H9 (cell line): ENCODE measurements at regions not wholly inside any gene's neighbourhood (a gene's known extent, or its start where the extent isn't known, plus 50 kb on each side); places are given as distances from the start of the nearest gene placed in this dataset.

ENCODE experiments used
- DNase-seq: peaks from one replicate; pipeline ENCODE4 v3.0.0-alpha.2; 2017
- H2AFZ ChIP-seq: one replicate; pipeline ENCODE4 v1.6.1; 2013; ENCODE audit warnings: mild to moderate bottlenecking, low read length, control low read depth, moderate library complexity
- H2AK5ac ChIP-seq: 2 replicates; pipeline ENCODE4 v1.6.1; 2013; ENCODE audit warnings: low read length, control low read depth, mixed read lengths; ENCODE audit not compliant: insufficient read length
- H2BK120ac ChIP-seq: one replicate; pipeline ENCODE4 v1.6.1; 2013; ENCODE audit warnings: low read depth, mild to moderate bottlenecking, low read length, control low read depth, inconsistent platforms; ENCODE audit not compliant: poor library complexity, severe bottlenecking
- H2BK12ac ChIP-seq: 2 replicates; pipeline ENCODE4 v1.6.1; 2013; ENCODE audit warnings: low read length, control low read depth, mixed read lengths, low read depth; ENCODE audit not compliant: insufficient read length
- H2BK15ac ChIP-seq: 2 replicates; pipeline ENCODE4 v1.6.1; 2013; ENCODE audit warnings: low read depth, low read length, control low read depth
- H2BK20ac ChIP-seq: one replicate; pipeline ENCODE4 v1.6.1; 2013; ENCODE audit warnings: low read depth, mild to moderate bottlenecking, low read length, control low read depth, inconsistent platforms; ENCODE audit not compliant: poor library complexity, severe bottlenecking
- H2BK5ac ChIP-seq: 2 replicates; pipeline ENCODE4 v1.6.1; 2013; ENCODE audit warnings: low read length, control low read depth, mixed read lengths; ENCODE audit not compliant: insufficient read length
- H3K14ac ChIP-seq: 2 replicates; pipeline ENCODE4 v1.6.1; 2013; ENCODE audit warnings: low read length, control low read depth; ENCODE audit not compliant: insufficient read depth
- H3K18ac ChIP-seq: 2 replicates; pipeline ENCODE4 v1.6.1; 2013; ENCODE audit warnings: low read depth, mild to moderate bottlenecking, mixed read lengths, low read length, control low read depth; ENCODE audit not compliant: insufficient read length
- H3K23ac ChIP-seq: 2 replicates; pipeline ENCODE4 v1.6.1; 2013; ENCODE audit warnings: low read length, control low read depth, mixed read lengths, low read depth; ENCODE audit not compliant: insufficient read length
- H3K23me2 ChIP-seq: 2 replicates; pipeline ENCODE4 v1.6.1; 2013; ENCODE audit warnings: low read depth, mild to moderate bottlenecking, mixed read lengths, low read length, control low read depth; ENCODE audit not compliant: insufficient read length, poor library complexity, severe bottlenecking
- H3K27ac ChIP-seq: 2 replicates; pipeline ENCODE4 v1.5.1; 2013; ENCODE audit warnings: low read length, control low read depth, mixed read lengths, low read depth; ENCODE audit not compliant: insufficient read length
- H3K27me3 ChIP-seq: 2 replicates; pipeline ENCODE4 v1.6.1; 2013; ENCODE audit warnings: low read length, control low read depth, inconsistent platforms; ENCODE audit not compliant: insufficient read depth
- H3K4ac ChIP-seq: 2 replicates; pipeline ENCODE4 v1.6.1; 2013; ENCODE audit warnings: low read depth, mild to moderate bottlenecking, control low read depth, inconsistent platforms, low read length, moderate library complexity
- H3K4me1 ChIP-seq: 2 replicates; pipeline ENCODE4 v1.6.1; 2013; ENCODE audit warnings: low read length, control low read depth, inconsistent platforms; ENCODE audit not compliant: insufficient read depth
- H3K4me2 ChIP-seq: 2 replicates; pipeline ENCODE4 v1.6.1; 2013; ENCODE audit warnings: low read length, control low read depth, mixed read lengths; ENCODE audit not compliant: insufficient read length, insufficient read depth
- H3K56ac ChIP-seq: 2 replicates; pipeline ENCODE4 v1.6.1; 2013; ENCODE audit warnings: low read depth, mild to moderate bottlenecking, mixed read lengths, low read length, control low read depth; ENCODE audit not compliant: insufficient read length
- H3K79me1 ChIP-seq: 2 replicates; pipeline ENCODE4 v1.6.1; 2013; ENCODE audit warnings: low read depth, mild to moderate bottlenecking, moderate library complexity, low read length, control low read depth, inconsistent platforms; ENCODE audit not compliant: insufficient read depth, poor library complexity, severe bottlenecking
- H3K79me2 ChIP-seq: 2 replicates; pipeline ENCODE4 v1.6.1; 2013; ENCODE audit warnings: low read length, control low read depth, inconsistent platforms; ENCODE audit not compliant: insufficient read depth
- H3K9ac ChIP-seq: 2 replicates; pipeline ENCODE4 v1.6.1; 2013; ENCODE audit warnings: low read length, control low read depth, mixed read lengths; ENCODE audit not compliant: insufficient read length; ENCODE audit errors: extremely low read depth
- H3K9me3 ChIP-seq: one replicate; pipeline ENCODE4 v1.6.1; 2013; ENCODE audit warnings: low read depth, low read length, inconsistent platforms; ENCODE audit not compliant: control insufficient read depth
- H3T11ph ChIP-seq: one replicate; pipeline ENCODE4 v1.6.1; 2013; ENCODE audit warnings: mild to moderate bottlenecking, low read length, control low read depth, inconsistent platforms
- H4K20me1 ChIP-seq: one replicate; pipeline ENCODE4 v1.6.1; 2013; ENCODE audit not compliant: control insufficient read depth, insufficient read length, insufficient read depth
- H4K5ac ChIP-seq: 2 replicates; pipeline ENCODE4 v1.6.1; 2013; ENCODE audit warnings: low read depth, mild to moderate bottlenecking, mixed read lengths, low read length, control low read depth; ENCODE audit not compliant: insufficient read length
- H4K8ac ChIP-seq: replicated peaks from 2 replicates; pipeline ENCODE4 v1.6.1; 2013; ENCODE audit warnings: low read length, control low read depth, mixed read lengths, low read depth; ENCODE audit not compliant: insufficient read length
- H4K91ac ChIP-seq: 2 replicates; pipeline ENCODE4 v1.6.1; 2013; ENCODE audit warnings: low read depth, mild to moderate bottlenecking, moderate library complexity, mixed read lengths, low read length, control low read depth; ENCODE audit not compliant: insufficient read length
- H3K27ac Mint-ChIP-seq, 3 experiments: 2 replicates in 2 of 3; 3 replicates in 1 of 3; pipeline ENCODE4 v1.8.0; 2020 to 2021; ENCODE audit warnings: mixed read lengths in 3 of 3, mild to moderate bottlenecking in 1 of 3, moderate library complexity in 1 of 3
- H3K27me3 Mint-ChIP-seq: 2 replicates; pipeline ENCODE4 v1.8.0; 2021; ENCODE audit warnings: low read depth, mild to moderate bottlenecking, moderate library complexity, mixed read lengths
- H3K36me3 Mint-ChIP-seq, 3 experiments: 2 replicates in 2 of 3; 3 replicates in 1 of 3; pipeline ENCODE4 v1.8.0; 2020 to 2021; ENCODE audit warnings: low read depth in 3 of 3, mixed read lengths in 3 of 3; ENCODE audit not compliant: insufficient read depth in 1 of 3
- H3K4me1 Mint-ChIP-seq, 2 experiments: 2 replicates each; pipeline ENCODE4 v1.8.0; 2020; ENCODE audit warnings: mixed read lengths in 2 of 2
- H3K4me3 Mint-ChIP-seq, 2 experiments: 2 replicates in 1 of 2; 3 replicates in 1 of 2; pipeline ENCODE4 v1.8.0; 2020 to 2021; ENCODE audit warnings: mild to moderate bottlenecking in 2 of 2, mixed read lengths in 2 of 2, moderate library complexity in 1 of 2
- H3K9me3 Mint-ChIP-seq, 2 experiments: 2 replicates in 1 of 2; 3 replicates in 1 of 2; pipeline ENCODE4 v1.8.0; 2020; ENCODE audit warnings: mild to moderate bottlenecking in 2 of 2, mixed read lengths in 2 of 2, moderate library complexity in 1 of 2
- CTCF ChIP-seq: fragments of 200-600 bp; sonication (generic); conservative IDR thresholded peaks from 3 replicates; pipeline ENCODE4 v1.8.0; 2021; ENCODE audit warnings: antibody characterized with exemption, mild to moderate bottlenecking
- WGBS: extraction: QIAGEN DNeasy Blood & Tissue Kit; methylation state at CpG from one replicate; pipeline ENCODE4 v1.1.7; 2013; ENCODE audit warnings: missing lambda C conversion rate, low lambda C conversion rate, mixed read lengths; ENCODE audit not compliant: insufficient read length; ENCODE audit errors: extremely low coverage; 5-methylcytosine and 5-hydroxymethylcytosine counted together

- H3K9ac ChIP-seq: no peak overlapping the region
- no peak overlapping the region for H3K27ac ChIP-seq
- no peak overlapping the region for H3K14ac ChIP-seq
- H2BK15ac ChIP-seq: no peak overlapping the region
- H3K4me2 ChIP-seq: no peak overlapping the region
- no peak overlapping the region for H2AFZ ChIP-seq
- no peaks in the 10 kb centered on the region for H3K79me1 ChIP-seq
- no peaks in the 10 kb centered on the region; a peak in 1 of 7 replicates for H3K36me3 Mint-ChIP-seq
- peaks cover 4 to 5% of the 10 kb centered on the region in 2 experiments; a peak in 2 of 5 replicates for H3K9me3 Mint-ChIP-seq
- H2BK120ac ChIP-seq: no peak overlapping the region
- no peaks in the 10 kb centered on the region for H4K20me1 ChIP-seq
- no peak overlapping the region for H2BK5ac ChIP-seq
- no CpG with 5 or more reads among the region's 2 CpGs for WGBS
- no peak overlapping the region for H3K56ac ChIP-seq
- H3K4me1 Mint-ChIP-seq: peaks cover 7 to 8% of the 10 kb centered on the region in 2 experiments
- no peak overlapping the region for H4K8ac ChIP-seq
- DNase-seq: no peak
- H3K4me1 ChIP-seq: no peaks in the 10 kb centered on the region
- no peak overlapping the region for H2BK20ac ChIP-seq
- H3K27me3 ChIP-seq: no peaks in the 10 kb centered on the region
- H4K91ac ChIP-seq: no peak overlapping the region
- no peaks in the 10 kb centered on the region for H3K27me3 Mint-ChIP-seq
- no peak overlapping the region for H4K5ac ChIP-seq
- H3K23me2 ChIP-seq: no peaks in the 10 kb centered on the region
- no peak overlapping the region for H2AK5ac ChIP-seq
- H3K4ac ChIP-seq: no peak overlapping the region
- H3T11ph ChIP-seq: no peak overlapping the region
- H3K4me3 Mint-ChIP-seq: no peak overlapping the region
- TF ChIP-seq CTCF: no peak
- H3K18ac ChIP-seq: no peak overlapping the region
- no peaks in the 10 kb centered on the region for H3K79me2 ChIP-seq
- H3K23ac ChIP-seq: no peak overlapping the region
- no peak overlapping the region; a peak in 1 of 7 replicates for H3K27ac Mint-ChIP-seq
- no peaks in the 10 kb centered on the region for H3K9me3 ChIP-seq
- no peak overlapping the region for H2BK12ac ChIP-seq
These were observed 62.2 kb upstream of the IL33 start for GRCh38 chr9:6153425-6153824.
